Tibial nerve (tissue), 4 donors: ENCODE measurements at regions not wholly inside any gene's neighbourhood (a gene's known extent, or its start where the extent isn't known, plus 50 kb on each side); places are given as distances from the start of the nearest gene placed in this dataset.

Experiments
- EP300 ChIP-seq, 2 donors: sonication (generic); formaldehyde crosslinking; IDR thresholded peaks; one replicate each; pipeline ENCODE4 v1.6.1; 2017; ENCODE audit warnings: antibody characterized with exemption in 2 of 2, mild to moderate bottlenecking in 1 of 2
- POLR2A ChIP-seq, 2 donors: fragments of 450-650 bp; IDR thresholded peaks; one replicate each; pipeline ENCODE4 v1.6.1; 2017; ENCODE audit warnings: antibody characterized with exemption in 2 of 2, mild to moderate bottlenecking in 2 of 2, moderate library complexity in 2 of 2
- TF ChIP-seq, protein P1 (sequence below), 5 experiments: fragments of 200-600 bp in 3 of 5; fragments of 450-650 bp in 2 of 5; sonication (generic) in 3 of 5; IDR thresholded peaks; one replicate each; pipeline ENCODE4 v1.5.1; 2016 to 2019; ENCODE audit warnings: antibody characterized with exemption in 5 of 5, mild to moderate bottlenecking in 3 of 5, moderate library complexity in 2 of 5

DNA sequence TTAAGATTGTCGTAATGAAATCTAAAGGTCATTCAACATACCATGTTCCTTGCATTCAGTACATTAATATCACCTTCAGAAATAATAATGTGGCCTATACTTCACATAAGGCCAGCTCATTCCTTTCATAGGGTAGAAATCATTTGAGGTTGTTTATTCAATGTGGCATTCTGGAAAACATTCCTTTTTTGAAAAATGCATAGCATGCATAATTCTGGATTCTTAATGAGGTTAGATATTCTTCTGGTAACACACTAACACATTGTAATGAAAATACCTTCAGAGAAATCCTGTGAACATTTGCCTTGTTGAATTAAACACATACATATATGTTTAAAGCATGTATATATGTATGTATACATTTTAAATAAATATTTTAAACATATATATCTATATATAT is 204.6 kb upstream of the KCNH7 start:
- TF ChIP-seq, protein P1, sequence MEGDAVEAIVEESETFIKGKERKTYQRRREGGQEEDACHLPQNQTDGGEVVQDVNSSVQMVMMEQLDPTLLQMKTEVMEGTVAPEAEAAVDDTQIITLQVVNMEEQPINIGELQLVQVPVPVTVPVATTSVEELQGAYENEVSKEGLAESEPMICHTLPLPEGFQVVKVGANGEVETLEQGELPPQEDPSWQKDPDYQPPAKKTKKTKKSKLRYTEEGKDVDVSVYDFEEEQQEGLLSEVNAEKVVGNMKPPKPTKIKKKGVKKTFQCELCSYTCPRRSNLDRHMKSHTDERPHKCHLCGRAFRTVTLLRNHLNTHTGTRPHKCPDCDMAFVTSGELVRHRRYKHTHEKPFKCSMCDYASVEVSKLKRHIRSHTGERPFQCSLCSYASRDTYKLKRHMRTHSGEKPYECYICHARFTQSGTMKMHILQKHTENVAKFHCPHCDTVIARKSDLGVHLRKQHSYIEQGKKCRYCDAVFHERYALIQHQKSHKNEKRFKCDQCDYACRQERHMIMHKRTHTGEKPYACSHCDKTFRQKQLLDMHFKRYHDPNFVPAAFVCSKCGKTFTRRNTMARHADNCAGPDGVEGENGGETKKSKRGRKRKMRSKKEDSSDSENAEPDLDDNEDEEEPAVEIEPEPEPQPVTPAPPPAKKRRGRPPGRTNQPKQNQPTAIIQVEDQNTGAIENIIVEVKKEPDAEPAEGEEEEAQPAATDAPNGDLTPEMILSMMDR (IDR thresholded peaks at IDR 0.05) = no peak
- TF ChIP-seq EP300 (IDR thresholded peaks at IDR 0.05) = no peak
- no peak for TF ChIP-seq POLR2A (IDR thresholded peaks at IDR 0.05)
